Transverse colon (tissue), 4 donors: ENCODE measurements at regions not wholly inside any gene's neighbourhood (a gene's known extent, or its start where the extent isn't known, plus 50 kb on each side); places are given as distances from the start of the nearest gene placed in this dataset.

Experiments
- DNase-seq: peaks from one replicate; pipeline ENCODE4 v3.0.0-alpha.2; 2019
- H3K27ac ChIP-seq, 4 donors: fragments of 200-600 bp; sonication (generic); 2 replicates each; pipeline ENCODE4 v1.5.1; 2016 to 2018; ENCODE audit warnings: inconsistent platforms in 4 of 4
- H3K27me3 ChIP-seq: fragments of 200-600 bp; sonication (generic); 2 replicates; pipeline ENCODE4 v1.5.1; 2017; ENCODE audit warnings: inconsistent platforms
- H3K36me3 ChIP-seq, 4 donors: fragments of 200-600 bp; sonication (generic); 2 replicates each; pipeline ENCODE4 v1.5.1; 2017 to 2019; ENCODE audit warnings: inconsistent platforms in 4 of 4
- H3K4me1 ChIP-seq, 4 donors: fragments of 200-600 bp; sonication (generic); 2 replicates each; pipeline ENCODE4 v1.5.1; 2017 to 2020; ENCODE audit warnings: inconsistent platforms in 4 of 4
- H3K4me3 ChIP-seq, 4 donors: fragments of 200-600 bp; sonication (generic); 1 replicate in 1 of 4; 2 replicates in 3 of 4; pipeline versions ENCODE4 v1.5.1 to v1.6.1; 2017 to 2019; ENCODE audit warnings: inconsistent platforms in 4 of 4
- H3K9me3 ChIP-seq, 2 donors: fragments of 200-600 bp; sonication (generic); 2 replicates each; pipeline ENCODE4 v1.5.1; 2017 to 2019; ENCODE audit warnings: inconsistent platforms in 2 of 2
- CTCF ChIP-seq, 5 experiments: fragments of 200-600 bp in 3 of 5; fragments of 450-650 bp in 2 of 5; sonication (generic) in 3 of 5; IDR thresholded peaks; 1 replicate in 2 of 5; 2 replicates in 3 of 5; pipeline ENCODE4 v1.5.1; 2016 to 2017; ENCODE audit warnings: antibody characterized with exemption in 5 of 5, inconsistent platforms in 3 of 5, mild to moderate bottlenecking in 2 of 5, moderate library complexity in 1 of 5
- EP300 ChIP-seq: sonication (generic); formaldehyde crosslinking; IDR thresholded peaks from one replicate; pipeline ENCODE4 v1.6.1; 2017; ENCODE audit warnings: antibody characterized with exemption, low read depth
- POLR2A ChIP-seq: fragments of 450-650 bp; IDR thresholded peaks from one replicate; pipeline ENCODE4 v1.6.1; 2016; ENCODE audit warnings: antibody characterized with exemption, mild to moderate bottlenecking, moderate library complexity
- POLR2AphosphoS5 ChIP-seq, 3 donors: sonication (generic); formaldehyde crosslinking; IDR thresholded peaks; one replicate each; pipeline ENCODE4 v1.6.1; 2016; ENCODE audit warnings: antibody characterized with exemption in 3 of 3
- WGBS, 2 donors: methylation state at CpG; one replicate each; pipeline ENCODE4 v1.1.5; 2018; ENCODE audit warnings: low coverage in 1 of 2; 5-methylcytosine and 5-hydroxymethylcytosine counted together
- in situ Hi-C, 4 donors: fragments of 200-750 bp; cut with MboI; loops; one replicate each; pipeline versions ENCODE4 v1.15.0 to v1.15.1; 2017; ENCODE audit warnings: low sequenced_read_pairs in 3 of 4, low pct_ligation_motif_present in 1 of 4, low pct_unique_long_range_greater_than_20kb in 1 of 4
- intact Hi-C: fragments of 100-400 bp; cut with DNase I; formaldehyde crosslinking; loops from one replicate; pipeline ENCODE4 v1.15.1; 2023; ENCODE audit warnings: low total_unique reads

- Histone ChIP-seq H3K27me3 (peaks cover 8% of the 10 kb centered on the region), H3K9me3 (no peaks in the 10 kb centered on the region), H3K4me1 (no peaks in the 10 kb centered on the region), H3K27ac (no peak overlapping the region), H3K4me3 (no peak overlapping the region), H3K36me3 (no peaks in the 10 kb centered on the region)
- 28 to 55% methylated on average over 7 to 12 of the region's 12 CpGs for WGBS, 2 donors
- no peak for DNase-seq
- in situ Hi-C loops (loop anchor here in 1 of 4 donors (25.0 kb wide), 1 partner anchor 985 kb away; the partner anchor contains the start of gene SOX2), intact Hi-C loops (loop anchor here (2.0 kb wide), 1 partner anchor 59 kb away; no protein-coding TSS in a partner anchor)
- no peak for TF ChIP-seq POLR2A
- no peak for TF ChIP-seq POLR2AphosphoS5 (IDR thresholded peaks at IDR 0.05)
- no peak for TF ChIP-seq EP300
- no peak for TF ChIP-seq CTCF (IDR thresholded peaks at IDR 0.05)
These were observed 95.9 kb upstream of the ATP11B start for GRCh38 chr3:182697345-182697919.

GRCh38 chr3:182698078-182698477 is 95.2 kb upstream of the ATP11B start:
- WGBS, 2 donors, result 90 to 95% methylated on average over 2 of the region's 2 CpGs
- TF ChIP-seq POLR2A (no peak), CTCF (IDR thresholded peaks at IDR 0.05) (no peak), POLR2AphosphoS5 (IDR thresholded peaks at IDR 0.05) (no peak), EP300 (no peak)

GRCh38 chr3:182699550-182700170 is 93.6 kb upstream of the ATP11B start:
- Histone ChIP-seq H3K27me3 (no peaks in the 10 kb centered on the region), H3K9me3 (no peaks in the 10 kb centered on the region), H3K4me3 (no peak overlapping the region), H3K27ac (no peak overlapping the region), H3K36me3 (no peaks in the 10 kb centered on the region), H3K4me1 (no peaks in the 10 kb centered on the region)
- intact Hi-C loops (no loop called here), in situ Hi-C loops (loop anchor here in 2 of 4 donors (25.0 kb wide), 2 partner anchors 688 to 987 kb away; partner anchors contain the start of gene SOX2 (in 1 of the 2))
- no peak for TF ChIP-seq POLR2A
- no peak for TF ChIP-seq POLR2AphosphoS5 (IDR thresholded peaks at IDR 0.05)
- TF ChIP-seq CTCF (IDR thresholded peaks at IDR 0.05), result no peak
- TF ChIP-seq EP300, result no peak
- no peak for DNase-seq
- WGBS, 2 donors, result 70% methylated on average over 2 of the region's 2 CpGs

More at GRCh38 chr3:182698078-182698477, 95.2 kb upstream of the ATP11B start:
- no peaks in the 10 kb centered on the region for H3K4me1 ChIP-seq
- H3K9me3 ChIP-seq, result no peaks in the 10 kb centered on the region
- H3K4me3 ChIP-seq, result no peak overlapping the region
- in situ Hi-C loops (loop anchor here in 1 of 4 donors (25.0 kb wide), 1 partner anchor 986 kb away; the partner anchor contains the start of gene SOX2), intact Hi-C loops (no loop called here)
- no peak overlapping the region for H3K27ac ChIP-seq
- peaks cover 8% of the 10 kb centered on the region for H3K27me3 ChIP-seq
- no peak for DNase-seq
- H3K36me3 ChIP-seq, result no peaks in the 10 kb centered on the region

- Histone ChIP-seq H3K4me3 (no peak overlapping the region), H3K27ac (no peak overlapping the region), H3K36me3 (no peaks in the 10 kb centered on the region), H3K9me3 (no peaks in the 10 kb centered on the region), H3K4me1 (no peaks in the 10 kb centered on the region), H3K27me3 (no peaks in the 10 kb centered on the region)
- intact Hi-C loops (no loop called here), in situ Hi-C loops (loop anchor here in 1 of 4 donors (25.0 kb wide), 1 partner anchor 685 kb away; no protein-coding TSS in a partner anchor)
- WGBS, 2 donors, result 43 to 54% methylated on average over 1 of the region's 1 CpG
- TF ChIP-seq POLR2AphosphoS5 (IDR thresholded peaks at IDR 0.05) (no peak), POLR2A (no peak)
- DNase-seq, result no peak
These were observed 91.1 kb upstream of the ATP11B start for GRCh38 chr3:182702216-182702615.
